ENCODE measurements at regions not wholly inside any gene's neighbourhood (a gene's known extent, or its start where the extent isn't known, plus 50 kb on each side); places are given as distances from the start of the nearest gene placed in this dataset.
"Not testable (repeated sequence)": the region's sequence is repeated elsewhere in the genome, so short reads cannot be mapped to it uniquely, and the experiment has no call there.

- TF ChIP-seq POLR2AphosphoS5 (IDR thresholded peaks at IDR 0.05; ENCODE audit: low read depth, low read length); CTCF (IDR thresholded peaks at IDR 0.05 in 2 of 3, conservative IDR thresholded peaks at IDR 0.05 in 1 of 3; ENCODE audit: borderline replicate concordance in 1 of 3, insufficient read depth in 1 of 3, low read depth in 2 of 3, low read length in 2 of 3); SIN3A (IDR thresholded peaks at IDR 0.05; ENCODE audit: low read depth); POLR2A (IDR thresholded peaks at IDR 0.05; ENCODE audit: borderline replicate concordance, extremely low read depth, insufficient read depth, insufficient read length); RAD21 (IDR thresholded peaks at IDR 0.05; ENCODE audit: low read depth); ZNF274 (IDR thresholded peaks at IDR 0.05; ENCODE audit: low read depth, low read length): not testable (repeated sequence)
Measured at GRCh38 chr1:234795007-234795406, 185.0 kb upstream of the IRF2BP2 start.
